Prostate gland (tissue), 2 donors: ENCODE measurements at regions not wholly inside any gene's neighbourhood (a gene's known extent, or its start where the extent isn't known, plus 50 kb on each side); places are given as distances from the start of the nearest gene placed in this dataset.

Experiments
- DNase-seq: peaks from one replicate; pipeline ENCODE4 v3.0.0-alpha.2; 2019; ENCODE audit warnings: low spot score
- H3K27ac ChIP-seq, 2 donors: fragments of 200-600 bp; sonication (generic); 2 replicates each; pipeline ENCODE4 v1.5.1; 2017 to 2019
- H3K27me3 ChIP-seq: fragments of 200-600 bp; sonication (generic); replicated peaks from 2 replicates; pipeline ENCODE4 v1.5.1; 2019; ENCODE audit not compliant: insufficient read depth
- H3K36me3 ChIP-seq, 2 donors: fragments of 200-600 bp; sonication (generic); 1 replicate in 1 of 2; 2 replicates in 1 of 2; pipeline versions ENCODE4 v1.5.1 to v1.8.1; 2017 to 2019
- H3K4me1 ChIP-seq: fragments of 200-600 bp; sonication (generic); replicated peaks from 2 replicates; pipeline ENCODE4 v1.5.1; 2019
- H3K4me3 ChIP-seq, 2 donors: fragments of 200-600 bp; sonication (generic); 2 replicates each; pipeline ENCODE4 v1.5.1; 2017 to 2019
- H3K9me3 ChIP-seq: fragments of 200-600 bp; sonication (generic); 2 replicates; pipeline ENCODE4 v1.5.1; 2017
- CTCF ChIP-seq, 4 experiments: fragments of 200-600 bp in 2 of 4; fragments of 450-650 bp in 2 of 4; sonication (generic) in 2 of 4; IDR thresholded peaks; 1 replicate in 3 of 4; 2 replicates in 1 of 4; pipeline ENCODE4 v1.5.1; 2016 to 2019; ENCODE audit warnings: antibody characterized with exemption in 4 of 4, mild to moderate bottlenecking in 2 of 4, moderate library complexity in 2 of 4
- POLR2A ChIP-seq: fragments of 450-650 bp; IDR thresholded peaks from one replicate; pipeline ENCODE4 v1.6.1; 2016; ENCODE audit warnings: antibody characterized with exemption, mild to moderate bottlenecking
- POLR2AphosphoS5 ChIP-seq: sonication (generic); formaldehyde crosslinking; IDR thresholded peaks from one replicate; pipeline ENCODE4 v1.6.1; 2017; ENCODE audit warnings: antibody characterized with exemption
- WGBS: methylation state at CpG from one replicate; pipeline ENCODE4 v1.1.5; 2018; 5-methylcytosine and 5-hydroxymethylcytosine counted together
- intact Hi-C: fragments of 100-400 bp; cut with DNase I; formaldehyde crosslinking; loops from one replicate; pipeline ENCODE4 v1.14.2; 2022

GRCh38 chrX:10025742-10026493 lies 58.8 kb downstream of the CLDN34 start:
- no peaks in the 10 kb centered on the region for H3K4me1 ChIP-seq
- H3K9me3 ChIP-seq, result no peaks in the 10 kb centered on the region
- H3K27ac ChIP-seq, result no peak overlapping the region
- H3K4me3 ChIP-seq, result no peak overlapping the region
- intact Hi-C loops, result no loop called here
- H3K27me3 ChIP-seq, result no peaks in the 10 kb centered on the region
- 82% methylated on average over 6 of the region's 6 CpGs for WGBS
- TF ChIP-seq POLR2A (no peak), CTCF (IDR thresholded peaks at IDR 0.05) (no peak), POLR2AphosphoS5 (no peak)
- no peaks in the 10 kb centered on the region for H3K36me3 ChIP-seq
- DNase-seq, result no peak

- H3K4me1 ChIP-seq, result no peaks in the 10 kb centered on the region
- DNase-seq, result no peak
- intact Hi-C loops, result no loop called here
- TF ChIP-seq POLR2A (no peak), CTCF (IDR thresholded peaks at IDR 0.05) (no peak), POLR2AphosphoS5 (no peak)
- no peaks in the 10 kb centered on the region for H3K36me3 ChIP-seq
- H3K9me3 ChIP-seq, result no peaks in the 10 kb centered on the region
- H3K27me3 ChIP-seq, result no peaks in the 10 kb centered on the region
- 51% methylated on average over 7 of the region's 7 CpGs for WGBS
- H3K27ac ChIP-seq, result no peak overlapping the region
- no peak overlapping the region for H3K4me3 ChIP-seq
Observed at GRCh38 chrX:10028283-10029104, 61.3 kb downstream of the CLDN34 start.

GRCh38 chrX:10030570-10030969 lies 63.4 kb downstream of the CLDN34 start:
- DNase-seq, result no peak
- intact Hi-C loops, result no loop called here
- H3K9me3 ChIP-seq, result no peaks in the 10 kb centered on the region
- H3K36me3 ChIP-seq, result no peaks in the 10 kb centered on the region
- TF ChIP-seq CTCF (IDR thresholded peaks at IDR 0.05) (no peak), POLR2AphosphoS5 (no peak), POLR2A (no peak)
- 64% methylated on average over 3 of the region's 3 CpGs for WGBS
- no peak overlapping the region for H3K4me3 ChIP-seq
- H3K4me1 ChIP-seq, result no peaks in the 10 kb centered on the region
- no peak overlapping the region for H3K27ac ChIP-seq
- H3K27me3 ChIP-seq, result no peaks in the 10 kb centered on the region

GRCh38 chrX:10031746-10032145 lies 64.6 kb downstream of the CLDN34 start:
- H3K36me3 ChIP-seq, result no peaks in the 10 kb centered on the region
- no peaks in the 10 kb centered on the region for H3K9me3 ChIP-seq
- WGBS, result 88% methylated on average over 2 of the region's 9 CpGs
- H3K4me3 ChIP-seq, result no peak overlapping the region
- H3K27me3 ChIP-seq, result no peaks in the 10 kb centered on the region
- no peak overlapping the region for H3K27ac ChIP-seq
- intact Hi-C loops, result no loop called here
- H3K4me1 ChIP-seq, result no peaks in the 10 kb centered on the region
- DNase-seq, result no peak
- no peak for TF ChIP-seq POLR2AphosphoS5
- no peak for TF ChIP-seq POLR2A
- TF ChIP-seq CTCF (IDR thresholded peaks at IDR 0.05), result no peak
